GM18867 (cell line): ENCODE measurements at regions not wholly inside any gene's neighbourhood (a gene's known extent, or its start where the extent isn't known, plus 50 kb on each side); places are given as distances from the start of the nearest gene placed in this dataset.
"Not testable (repeated sequence)": the region's sequence is repeated elsewhere in the genome, so short reads cannot be mapped to it uniquely, and the experiment has no call there.

Source experiments
- ATAC-seq: cut with Tn5 transposase; IDR thresholded peaks from one replicate; pipeline ENCODE4 v1.9.1; 2021; ENCODE audit warnings: mild to moderate bottlenecking, moderate library complexity; ENCODE audit not compliant: unreplicated experiment

DNA sequence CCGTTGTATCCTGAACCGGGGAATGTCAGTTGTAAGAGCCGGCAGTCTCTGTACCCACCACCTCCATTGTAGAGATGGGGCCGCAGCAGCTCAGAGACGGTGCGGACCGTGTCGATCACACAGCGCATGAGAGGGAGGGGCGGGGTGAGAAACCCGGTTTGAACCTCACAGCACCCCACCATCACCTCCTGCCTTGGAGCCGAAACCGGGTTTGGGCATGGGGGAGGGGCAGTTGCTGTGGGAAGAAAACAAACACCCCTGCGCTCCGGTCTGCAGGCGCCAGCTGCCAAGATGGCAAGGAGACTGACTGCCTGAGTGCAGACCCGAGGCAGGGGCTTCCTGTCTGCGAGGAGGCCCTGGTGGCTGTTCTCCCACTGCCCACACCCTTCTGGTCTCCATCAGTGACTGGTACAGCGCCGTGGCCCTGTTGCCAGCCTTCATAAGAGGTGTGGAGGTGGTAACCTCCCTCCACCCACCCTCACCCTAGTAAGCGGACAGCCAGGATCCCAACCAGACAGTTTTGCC, 69.2 kb upstream of the SSBP3 start:
- ATAC-seq = no peak

DNA sequence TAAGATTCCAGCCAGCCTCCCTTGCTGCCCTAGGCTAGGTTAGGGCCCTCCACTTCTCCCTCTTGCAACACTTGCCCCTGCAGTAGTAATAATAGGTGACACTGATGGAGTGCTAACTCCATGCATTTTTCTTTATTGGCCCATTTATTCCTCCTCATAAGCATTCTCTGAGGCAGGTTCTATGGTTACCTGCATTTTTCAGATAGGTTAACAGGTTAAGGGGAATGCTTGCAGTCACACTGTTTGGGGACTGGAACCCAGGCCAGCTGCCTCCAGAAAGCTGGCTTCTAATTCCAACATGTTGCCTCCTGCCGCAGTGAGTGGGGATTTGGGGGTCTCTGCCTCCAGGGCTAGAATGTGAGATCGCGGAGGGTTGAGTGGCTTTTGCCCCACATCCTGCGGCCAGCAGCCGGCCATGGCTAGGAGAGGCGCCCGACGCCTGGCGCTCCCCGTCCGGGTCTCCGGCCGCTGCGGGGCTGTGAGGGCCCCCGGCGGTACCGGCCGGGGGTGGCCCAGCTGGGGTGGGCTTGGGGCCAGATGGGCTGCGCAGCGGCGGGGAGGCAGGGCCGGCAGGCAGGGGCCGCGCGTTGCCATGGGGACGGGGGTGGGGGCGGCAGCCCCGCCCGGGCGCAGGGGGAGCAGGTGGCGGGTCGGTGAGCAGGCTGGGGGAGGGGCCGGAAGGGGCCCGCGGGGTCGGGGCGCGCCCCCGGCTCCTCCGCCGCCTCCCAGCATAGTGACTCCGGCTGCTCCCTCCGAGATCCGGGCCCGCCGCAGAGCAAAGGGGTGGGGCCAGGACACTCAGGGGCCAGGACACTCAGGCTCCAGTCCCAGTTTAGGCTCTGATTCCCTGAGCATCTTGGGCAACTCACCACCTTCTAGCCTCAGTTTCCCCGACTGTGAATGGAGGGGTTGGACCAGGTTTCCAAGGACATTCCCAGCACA, 68.4 kb upstream of the SSBP3 start:
- ATAC-seq = no peak

DNA sequence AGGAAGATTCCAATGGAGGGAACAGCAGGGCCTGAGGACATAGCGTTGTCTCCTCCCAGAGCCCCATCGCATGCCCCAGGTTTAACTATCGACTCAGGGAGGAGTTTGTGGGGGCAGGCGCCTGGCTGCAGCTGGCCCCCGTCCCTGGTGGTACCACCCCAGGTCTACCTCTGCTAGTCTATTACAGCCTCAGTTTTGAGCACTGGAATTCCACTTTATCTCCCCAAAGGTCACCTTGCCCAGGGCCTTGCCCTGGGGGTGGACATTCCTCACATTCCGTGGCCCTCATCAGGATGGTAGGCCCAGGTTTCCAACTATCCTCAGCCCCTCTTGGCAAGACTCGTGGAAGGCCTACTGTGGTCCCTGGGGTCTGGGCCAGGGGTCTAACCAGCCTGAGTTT, 65.4 kb upstream of the SSBP3 start:
- ATAC-seq = no peak

DNA sequence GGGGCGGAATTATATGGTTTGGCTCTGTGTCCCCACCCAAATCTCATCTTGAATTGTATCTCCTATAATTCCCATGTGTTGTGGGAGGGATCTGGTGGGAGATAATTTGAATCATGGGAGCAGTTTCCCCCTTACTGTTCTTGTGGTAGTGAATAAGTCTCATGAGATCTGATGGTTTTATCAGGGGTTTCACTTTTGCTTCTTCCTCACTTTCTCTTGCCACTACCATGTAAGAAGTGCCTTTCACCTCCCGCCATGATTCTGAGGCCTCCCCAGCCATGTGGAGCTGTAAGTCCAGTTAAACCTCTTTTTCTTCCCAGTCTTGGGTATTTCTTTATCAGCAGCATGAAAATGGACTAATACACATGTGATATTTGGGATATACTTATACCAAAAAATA, 63.2 kb upstream of the SSBP3 start:
- ATAC-seq = not testable (repeated sequence)

DNA sequence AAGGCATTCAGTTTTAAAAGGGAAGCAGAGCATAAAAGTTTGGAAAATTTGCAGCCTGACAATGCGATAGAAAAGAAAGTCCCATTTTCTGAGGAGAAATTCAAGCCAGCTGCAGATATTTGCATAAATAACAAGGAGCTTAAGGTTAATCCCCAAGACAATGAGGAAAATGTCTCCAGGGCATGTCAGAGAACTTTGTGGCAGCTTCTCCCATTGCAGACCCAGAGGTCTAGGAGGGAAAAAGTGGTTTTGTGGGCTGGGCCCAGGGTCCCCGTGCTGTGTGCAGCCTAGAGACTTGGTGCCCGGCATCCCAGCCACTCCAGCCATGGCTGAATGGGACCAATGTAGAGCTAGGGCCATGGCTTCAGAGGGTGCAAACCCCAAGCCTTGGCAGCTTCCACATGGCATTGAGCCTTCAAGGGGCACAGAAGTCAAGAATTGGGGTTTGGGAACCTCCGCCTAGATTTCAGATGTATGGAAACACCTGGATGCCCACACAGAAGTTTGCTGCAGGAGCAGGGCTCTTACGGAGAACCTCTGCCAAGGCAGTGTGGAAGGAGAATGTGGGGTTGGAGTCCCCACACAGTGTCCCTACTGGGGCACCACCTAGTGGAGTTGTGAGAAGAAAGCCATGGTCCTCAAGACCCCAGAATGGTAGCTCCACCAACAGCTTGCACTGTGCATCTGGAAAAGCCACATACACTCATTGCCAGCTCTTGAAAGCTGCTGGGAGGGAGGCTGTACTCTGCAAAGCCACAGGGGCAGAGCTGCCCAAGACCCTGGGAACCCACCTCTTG, 62.3 kb upstream of the SSBP3 start:
- not testable (repeated sequence) for ATAC-seq

DNA sequence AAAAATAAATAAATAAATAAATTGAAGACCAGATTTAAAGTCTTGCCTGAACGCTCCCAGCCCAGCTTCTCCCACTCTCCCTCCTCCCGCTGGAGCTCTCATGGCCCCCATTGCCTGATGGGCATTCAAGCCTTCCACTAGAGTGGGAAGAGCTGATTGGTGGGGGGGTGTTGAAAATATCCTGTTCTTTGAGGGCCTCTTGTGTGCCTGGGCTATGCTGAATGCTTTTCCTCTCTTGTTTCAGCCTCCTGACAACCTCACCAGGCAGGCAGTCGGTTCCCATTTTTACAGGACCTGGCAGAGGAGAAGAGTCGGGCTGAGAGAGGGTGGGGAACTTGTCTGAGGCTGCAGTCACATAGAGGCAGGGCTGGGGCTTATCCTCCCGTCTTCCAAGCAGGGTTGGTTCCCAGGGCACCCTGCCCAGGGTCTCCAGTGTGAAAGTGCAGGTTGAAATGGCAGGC, 59.2 kb upstream of the SSBP3 start:
- ATAC-seq = no peak

DNA sequence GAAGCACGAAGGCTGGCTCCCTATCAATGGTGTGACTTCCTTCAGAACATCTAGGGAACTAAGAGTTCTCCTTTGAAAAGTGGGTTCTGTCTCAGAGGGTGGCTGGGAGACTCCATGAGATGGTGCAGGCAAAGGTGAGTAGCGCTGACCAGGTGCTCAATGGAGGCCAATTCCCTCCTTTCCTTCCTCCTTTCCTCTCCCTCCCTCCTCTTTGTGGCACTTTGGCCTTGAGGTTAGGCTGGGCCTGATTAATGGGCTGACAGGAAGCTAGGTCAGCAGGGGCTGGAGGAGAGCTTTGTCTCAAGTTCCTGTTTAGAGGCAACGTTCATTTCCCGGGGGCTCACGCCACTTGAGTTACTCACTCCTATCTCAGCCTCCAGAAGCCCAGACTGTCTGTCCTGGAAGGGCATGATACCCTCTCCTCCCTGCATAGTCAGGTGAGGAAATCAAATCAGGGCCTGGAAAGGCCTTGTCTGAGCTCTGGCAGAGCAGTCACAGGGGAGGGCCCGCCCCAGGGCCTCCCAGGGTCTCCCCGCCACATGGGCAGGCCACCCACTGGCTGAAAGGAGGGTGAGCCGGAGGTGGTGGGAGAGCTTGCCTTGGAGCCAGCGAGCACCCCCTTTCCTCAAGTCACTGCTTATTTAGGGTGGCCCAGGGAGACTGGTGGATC, 58.4 kb upstream of the SSBP3 start:
- ATAC-seq = no peak

DNA sequence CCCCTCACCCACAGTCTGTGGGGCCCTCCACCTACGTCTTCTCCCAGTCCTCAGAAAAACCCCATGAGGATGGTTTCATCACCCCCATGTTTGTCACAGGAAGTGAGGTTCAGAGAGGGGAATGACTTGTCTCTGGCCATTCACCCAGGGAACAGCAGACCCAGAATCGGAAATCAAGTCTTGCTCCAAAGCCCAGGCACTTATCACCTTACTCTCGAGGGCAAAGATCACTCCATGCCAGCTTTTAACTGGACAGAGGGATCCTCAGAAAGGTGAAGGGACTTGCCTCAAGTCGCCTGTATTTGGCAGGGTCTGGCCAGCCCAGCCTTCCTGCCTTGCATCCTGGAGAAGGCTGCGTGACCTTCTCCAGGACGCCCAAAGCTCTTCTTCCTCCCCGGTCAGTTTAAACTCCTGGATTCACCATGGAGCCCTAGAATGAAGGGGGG, 57.9 kb upstream of the SSBP3 start:
- ATAC-seq = no peak

DNA sequence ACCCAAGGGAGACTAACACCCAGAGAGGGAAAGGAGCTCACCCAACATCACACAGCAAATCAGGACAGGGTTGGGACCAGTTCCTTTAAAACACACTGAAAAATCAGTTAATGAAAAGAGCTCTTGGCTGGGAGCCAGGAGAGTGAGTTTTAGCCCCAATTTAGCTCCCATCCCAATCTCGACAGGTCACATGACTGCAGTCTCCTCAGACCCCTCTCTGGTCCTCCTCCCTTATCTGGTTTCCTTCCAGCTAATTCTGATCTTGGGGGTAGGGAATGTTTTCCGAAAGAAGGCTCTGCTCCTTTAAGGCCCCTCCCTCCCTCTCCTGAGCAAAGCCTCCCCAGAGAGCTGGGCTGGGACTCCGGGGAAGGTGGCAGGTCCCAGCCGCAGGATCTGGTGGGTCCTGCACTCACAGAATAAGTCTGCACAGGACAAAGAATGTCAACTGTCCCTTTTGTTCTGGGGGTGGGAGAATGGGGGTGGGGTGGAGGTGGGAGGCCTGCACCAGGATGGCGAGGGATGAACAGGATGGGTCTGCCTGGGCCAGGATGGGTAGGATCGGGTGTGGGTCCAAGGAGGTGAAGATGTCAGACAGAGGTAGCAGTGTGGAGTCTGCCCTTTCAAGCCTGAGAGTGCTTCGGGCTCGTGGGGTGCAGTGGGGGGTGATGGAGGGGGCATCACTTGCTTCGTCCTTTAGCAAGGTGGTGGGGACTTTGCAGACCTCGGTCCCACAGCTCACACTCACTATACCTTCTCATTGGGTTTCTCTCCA, 57.3 kb upstream of the SSBP3 start:
- no peak for ATAC-seq

DNA sequence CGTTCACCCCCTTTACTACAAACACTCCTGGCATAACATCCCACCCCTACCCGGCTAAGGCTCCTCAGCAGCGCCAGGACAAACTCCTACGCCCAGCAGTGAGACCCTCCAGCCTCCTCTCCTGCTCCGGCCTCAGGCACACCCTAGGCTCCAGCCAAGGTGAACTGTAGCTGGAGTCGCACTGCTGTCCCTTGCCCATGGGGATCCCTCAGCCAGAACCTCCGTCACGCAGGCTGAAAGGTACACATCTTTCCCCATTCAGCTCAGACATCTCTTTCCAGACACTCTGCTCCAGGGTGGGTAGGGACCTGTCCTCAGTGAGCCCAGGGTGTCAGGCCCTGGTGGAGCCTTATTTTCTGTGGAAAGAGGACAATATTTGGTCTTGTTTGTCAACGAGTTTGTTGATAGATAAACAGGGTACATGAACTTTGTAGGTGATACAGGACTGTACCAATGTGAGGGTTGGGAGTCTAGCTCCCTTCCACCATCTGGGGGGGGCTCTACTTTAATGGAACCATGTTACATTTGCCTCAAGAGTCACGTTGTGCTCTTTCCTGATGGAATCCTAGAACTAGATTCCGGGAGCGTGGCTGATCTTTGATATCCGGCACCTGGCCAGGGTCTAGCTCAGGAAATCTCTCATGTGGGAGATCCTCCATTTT, 56.5 kb upstream of the SSBP3 start:
- ATAC-seq = no peak

DNA sequence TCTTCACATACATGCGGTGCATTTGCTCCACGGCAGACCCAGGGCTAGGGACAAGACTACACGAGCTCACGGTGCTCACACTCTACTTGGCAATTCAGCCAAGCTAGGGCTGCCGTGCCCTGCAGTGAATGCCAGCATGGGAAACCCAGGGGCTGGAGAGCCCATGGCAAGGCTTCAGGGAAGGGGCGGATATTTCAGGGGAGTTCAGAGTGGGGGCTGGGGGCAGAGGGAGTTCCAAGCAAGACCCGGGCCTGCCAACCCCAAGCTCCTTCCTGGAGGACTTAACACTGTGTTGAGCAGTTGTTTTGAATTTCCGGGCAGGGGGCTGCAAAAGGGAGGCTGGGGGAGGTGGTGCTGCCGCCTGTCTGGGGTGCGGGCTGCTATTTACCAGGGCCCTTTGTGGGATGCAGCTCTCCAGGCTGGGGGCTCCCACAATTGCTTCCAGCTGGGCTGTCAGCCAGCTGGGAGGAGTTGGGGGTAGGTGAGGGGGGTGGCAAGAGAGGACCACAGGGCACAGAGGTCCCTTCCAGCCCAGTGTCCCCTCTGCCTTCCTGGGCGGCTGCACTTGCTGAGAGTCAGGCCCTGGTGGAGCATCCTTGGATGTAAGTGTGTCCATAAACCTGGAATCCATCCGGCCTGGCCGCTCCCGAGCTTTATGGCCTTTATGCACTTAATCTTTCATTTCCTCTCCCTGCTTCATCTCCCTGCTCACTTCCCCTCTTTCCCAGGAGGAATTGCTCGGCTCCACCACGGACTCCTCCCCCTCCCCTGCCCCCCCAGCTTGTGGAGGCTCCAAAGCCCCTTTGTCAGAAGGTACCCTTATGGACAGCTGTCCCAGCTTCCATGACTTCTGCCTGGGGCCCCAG, 55.8 kb upstream of the SSBP3 start:
- no peak for ATAC-seq

DNA sequence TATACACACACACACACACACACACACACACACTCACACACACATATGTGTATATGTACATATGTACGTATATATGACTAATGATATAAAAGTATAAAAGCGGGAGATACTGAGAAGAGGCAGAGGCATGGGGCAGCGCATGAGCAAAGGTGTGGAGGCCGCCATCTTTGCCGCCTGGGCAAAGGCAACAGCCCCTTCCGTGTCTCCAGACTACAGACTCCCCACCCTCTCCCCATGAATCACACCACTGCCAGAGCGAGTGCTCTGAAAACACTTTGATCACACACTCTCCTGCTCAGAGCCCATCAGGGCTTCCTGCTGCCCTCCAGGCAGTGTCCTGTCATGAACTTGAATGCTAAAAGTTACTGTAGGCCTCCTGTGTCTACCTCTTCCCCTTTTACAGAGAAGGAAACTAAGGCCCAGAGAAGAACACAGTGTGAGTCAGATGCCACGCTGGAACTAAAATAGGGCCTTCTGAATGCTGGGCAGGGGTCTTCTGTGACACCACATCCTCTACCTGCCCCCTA, 54.7 kb upstream of the SSBP3 start:
- no peak for ATAC-seq

DNA sequence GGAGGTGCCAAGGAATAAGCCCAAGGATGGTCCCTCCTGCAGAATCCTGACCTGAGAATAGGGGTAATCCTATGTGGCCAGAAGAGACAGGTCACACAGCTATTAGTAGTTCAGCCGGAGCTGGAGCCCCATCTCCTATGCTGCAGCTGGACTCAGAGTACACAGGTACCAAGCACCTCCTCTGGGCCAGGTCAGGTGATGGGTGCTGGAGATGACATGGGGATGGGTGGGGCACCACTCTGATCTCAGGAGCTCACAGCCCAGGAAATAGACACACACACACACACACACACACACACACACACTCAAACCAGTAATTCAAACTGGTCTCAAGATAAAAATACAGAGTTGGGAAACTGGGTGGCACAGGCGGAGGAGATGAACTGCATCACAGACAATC, 54.2 kb upstream of the SSBP3 start:
- ATAC-seq = no peak

DNA sequence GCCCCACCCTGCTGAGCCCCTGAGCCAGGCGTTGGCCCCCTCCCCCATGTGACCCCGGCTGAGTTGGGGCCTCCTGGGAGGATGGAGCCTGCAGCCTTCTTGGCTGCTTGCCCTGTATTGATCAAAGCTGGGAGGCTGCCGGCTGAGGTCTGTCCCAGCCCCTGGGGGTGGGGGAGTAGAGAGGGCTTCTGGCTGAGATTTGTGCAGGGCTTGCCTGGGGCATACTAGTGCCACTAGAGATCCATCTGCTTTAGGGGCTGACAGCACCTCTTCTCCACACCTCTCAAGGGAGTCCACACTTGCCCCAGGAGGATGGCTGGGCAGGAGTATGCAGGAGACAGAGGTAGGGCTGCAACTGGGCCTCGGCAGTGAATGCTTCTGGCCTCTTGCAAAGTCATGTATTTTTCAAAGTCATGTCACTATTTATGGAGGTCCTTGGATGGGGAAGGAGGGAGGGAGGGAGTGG, 53.6 kb upstream of the SSBP3 start:
- ATAC-seq = no peak

DNA sequence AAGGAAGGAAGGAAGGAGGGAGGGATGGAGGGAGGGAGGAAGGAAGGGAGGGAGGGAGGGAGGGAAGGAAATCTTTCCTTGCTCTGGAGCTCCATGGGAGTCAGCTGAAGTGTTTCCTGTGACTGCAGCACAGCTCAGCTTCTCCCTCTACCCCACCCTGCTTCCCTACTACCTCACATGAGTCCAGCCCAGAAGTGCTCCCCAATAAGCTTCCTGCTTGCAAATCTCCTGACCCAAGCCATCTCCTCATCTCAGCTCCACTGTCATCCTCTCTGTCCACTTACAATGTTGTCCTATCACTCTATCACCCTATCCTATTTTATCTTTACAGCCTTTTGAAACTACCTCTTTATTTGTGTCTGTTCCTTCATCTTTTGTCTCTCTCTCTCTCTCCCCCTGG, 52.9 kb upstream of the SSBP3 start:
- ATAC-seq = no peak

DNA sequence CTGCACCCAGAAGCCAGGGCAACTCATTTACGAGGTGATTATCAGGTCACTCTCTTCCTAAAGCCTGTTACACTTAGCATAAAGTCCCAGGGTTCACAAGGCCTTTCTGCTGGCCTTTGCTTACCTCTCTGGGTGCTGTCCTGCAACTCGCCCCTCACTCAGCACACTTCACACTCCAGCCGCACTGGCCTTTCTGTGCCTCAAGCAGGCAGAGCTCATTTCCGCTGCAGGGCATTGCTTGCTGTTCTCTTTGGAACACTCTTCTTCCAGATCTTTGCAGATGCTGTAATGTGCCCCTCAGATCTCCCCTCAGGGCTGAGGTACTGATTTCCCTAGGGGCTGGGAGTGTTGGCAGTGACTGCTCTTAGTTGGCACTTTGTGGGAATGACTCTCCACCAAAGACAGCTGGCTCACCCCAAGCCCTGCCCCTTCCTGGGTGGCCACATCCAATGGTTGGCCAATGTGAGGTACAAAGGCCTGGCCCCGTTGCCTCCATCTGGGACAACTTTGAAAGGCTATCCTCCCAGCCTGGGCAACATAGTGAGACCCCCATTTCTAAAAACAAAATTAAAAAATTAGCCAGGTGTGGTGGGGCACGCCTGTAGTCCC, 50.8 kb upstream of the SSBP3 start:
- ATAC-seq = no peak

DNA sequence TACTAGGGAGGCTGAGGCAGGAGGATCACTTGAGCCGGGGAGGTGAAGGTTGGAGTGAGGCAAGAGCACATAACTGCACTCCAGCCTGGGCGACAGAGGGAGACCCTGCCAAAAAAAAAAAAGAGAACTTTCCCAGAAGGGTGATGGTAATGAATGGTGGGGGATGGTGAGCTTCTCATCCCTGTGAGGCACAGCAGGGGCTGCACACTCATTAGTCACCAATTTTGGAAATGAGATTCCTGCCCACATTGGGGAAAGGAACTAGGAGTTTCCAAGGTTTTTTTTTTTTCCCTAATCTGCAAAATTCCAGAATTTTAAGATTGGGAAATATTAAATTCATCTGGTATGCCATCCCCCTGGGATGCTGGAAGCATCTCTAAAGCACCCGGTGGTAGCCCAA, 50.2 kb upstream of the SSBP3 start:
- ATAC-seq = no peak
